ENCODE measurements at regions not wholly inside any gene's neighbourhood (a gene's known extent, or its start where the extent isn't known, plus 50 kb on each side); places are given as distances from the start of the nearest gene placed in this dataset.

- dilution Hi-C loops (cut with HindIII; ENCODE audit: low sequenced_read_pairs, unreplicated experiment) = no loop called here
- H2AK9ac ChIP-seq (replicated peaks; ENCODE audit: low read depth, low read length, poor library complexity) = no peak overlapping the region
- no TSS peak for BruUV-seq (replicated peaks)
- POLR2A ChIA-PET (ENCODE audit: unreplicated experiment) = no interaction called here
- no peak overlapping the region for H3K4ac ChIP-seq (ENCODE audit: low read depth, low read length)
- H2BK20ac ChIP-seq (ENCODE audit: low read depth, low read length) = no peak overlapping the region
- no peaks in the 10 kb centered on the region for H3K36me3 ChIP-seq (ENCODE audit: control insufficient read depth, insufficient read depth, low read length)
- no peak overlapping the region for H3K14ac ChIP-seq (replicated peaks; ENCODE audit: low read depth, low read length)
- no peak overlapping the region for H3K27ac ChIP-seq (ENCODE audit: insufficient read depth, low read length)
- H2AFZ ChIP-seq (replicated peaks; ENCODE audit: low read length, poor library complexity) = no peak overlapping the region
- H3K18ac ChIP-seq (ENCODE audit: low read depth, low read length) = no peak overlapping the region
- no peak overlapping the region for H2BK5ac ChIP-seq (ENCODE audit: low read depth, low read length, poor library complexity, severe bottlenecking)
- H3K9me3 ChIP-seq (ENCODE audit: control insufficient read depth, insufficient read depth, low read length) = no peaks in the 10 kb centered on the region
- H3K4me1 ChIP-seq (ENCODE audit: control insufficient read depth, insufficient read depth, low read length) = no peaks in the 10 kb centered on the region
- H3K56ac ChIP-seq (ENCODE audit: extremely low read depth, insufficient read depth, low read length) = no peak overlapping the region
- peaks cover 3% of the 10 kb centered on the region for H3K27me3 ChIP-seq (ENCODE audit: control insufficient read depth, insufficient read depth, low read length)
- no peak overlapping the region for H3K4me3 ChIP-seq (ENCODE audit: insufficient read depth, low read depth, low read length)
- no peak overlapping the region for H4K8ac ChIP-seq (ENCODE audit: low read depth in 2 of 2, low read length in 2 of 2)
- H4K91ac ChIP-seq (ENCODE audit: insufficient read depth, low read depth, low read length) = no peak overlapping the region
- intact Hi-C loops (cut with micrococcal nuclease) = no loop called here
- WGBS, 2 experiments (ENCODE audit: extremely low coverage in 2 of 2, insufficient read length in 1 of 2) = 60% methylated on average over 1 of the region's 9 CpGs; no CpG with 5 or more reads in 1 of the 2 experiments
- no peak overlapping the region for H2BK120ac ChIP-seq (ENCODE audit: low read depth, low read length)
- ATAC-seq (ENCODE audit: low read depth) (no peak), DNase-seq (no peak)
- no peak overlapping the region for H2BK15ac ChIP-seq (ENCODE audit: low read depth, low read length)
- CTCF ChIA-PET = no interaction called here
- no peaks in the 10 kb centered on the region for H4K20me1 ChIP-seq (ENCODE audit: insufficient read depth, low read length)
- H3K23ac ChIP-seq (ENCODE audit: low read depth, low read length) = no peak overlapping the region
- H3K79me1 ChIP-seq (ENCODE audit: low read depth in 1 of 2, low read length in 2 of 2) = no peaks in the 10 kb centered on the region
- in situ Hi-C loops (cut with MboI; ENCODE audit: low sequenced_read_pairs) = no loop called here
- no peak overlapping the region for H3K9ac ChIP-seq (ENCODE audit: low read depth, low read length)
- no peaks in the 10 kb centered on the region for H3K9me1 ChIP-seq (ENCODE audit: insufficient read depth, low read length)
- no peak overlapping the region for H4K5ac ChIP-seq (ENCODE audit: low read depth, low read length)
- H3K4me2 ChIP-seq (ENCODE audit: low read depth, low read length) = no peak overlapping the region
- no peak for TF ChIP-seq CTCF (conservative IDR thresholded peaks at IDR 0.05; ENCODE audit: low read depth, low read length)
- no peak for TF ChIP-seq CEBPB (IDR thresholded peaks at IDR 0.05; ENCODE audit: low read depth, low read length)
- TF ChIP-seq RCOR1 (IDR thresholded peaks at IDR 0.05; ENCODE audit: insufficient replicate concordance, low read length) = no peak
- no peak for TF ChIP-seq CHD1 (IDR thresholded peaks at IDR 0.05; ENCODE audit: low read depth, low read length)
- TF ChIP-seq MAZ (IDR thresholded peaks at IDR 0.05; ENCODE audit: borderline replicate concordance, low read depth, low read length) = no peak
- no peak for TF ChIP-seq RAD21 (IDR thresholded peaks at IDR 0.05; ENCODE audit: low read length)
- no peak for TF ChIP-seq MXI1 (IDR thresholded peaks at IDR 0.05; ENCODE audit: borderline replicate concordance, low read depth, low read length)
- TF ChIP-seq SMC3 (IDR thresholded peaks at IDR 0.05; ENCODE audit: low read depth, low read length) = no peak
- TF ChIP-seq ELK1 (IDR thresholded peaks at IDR 0.05; ENCODE audit: borderline replicate concordance, low read depth, low read length) = no peak
- TF ChIP-seq BHLHE40 (IDR thresholded peaks at IDR 0.05; ENCODE audit: low read depth, low read length) = no peak
- no peak for TF ChIP-seq USF2 (IDR thresholded peaks at IDR 0.05; ENCODE audit: low read depth, low read length)
- H2AK5ac ChIP-seq (ENCODE audit: low read depth, low read length) = no peak overlapping the region
Observed at GRCh38 chr9:557601-558201, 283.8 kb upstream of the DMRT1 start.

Data from IMR-90 (cell line).